GM04503 (cell line): ENCODE measurements at regions not wholly inside any gene's neighbourhood (a gene's known extent, or its start where the extent isn't known, plus 50 kb on each side); places are given as distances from the start of the nearest gene placed in this dataset.

Source experiments
- DNase-seq: peaks from one replicate; pipeline ENCODE4 v3.0.0-alpha.2; 2012; ENCODE audit warnings: low read depth

DNA sequence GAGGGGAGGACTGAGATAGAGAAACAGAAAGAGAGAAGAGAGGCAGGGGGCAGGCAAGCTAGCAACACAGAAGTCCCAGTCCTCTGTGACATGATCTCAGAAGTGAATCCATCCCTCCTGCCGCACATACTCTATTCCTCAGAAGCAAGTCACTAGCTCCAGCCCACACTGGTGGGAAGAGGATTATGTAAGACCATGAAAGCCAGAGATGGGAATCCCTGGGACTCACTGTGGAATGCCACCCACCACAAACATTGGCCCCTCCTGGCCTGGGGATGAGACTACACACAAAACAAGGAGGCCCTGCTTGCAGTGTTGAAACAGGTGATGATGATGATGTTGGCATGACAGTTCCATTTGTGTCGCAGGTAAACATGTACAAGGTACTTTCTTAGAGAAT, 419.9 kb downstream of the IRS2 start:
- DNase-seq: no peak

DNA sequence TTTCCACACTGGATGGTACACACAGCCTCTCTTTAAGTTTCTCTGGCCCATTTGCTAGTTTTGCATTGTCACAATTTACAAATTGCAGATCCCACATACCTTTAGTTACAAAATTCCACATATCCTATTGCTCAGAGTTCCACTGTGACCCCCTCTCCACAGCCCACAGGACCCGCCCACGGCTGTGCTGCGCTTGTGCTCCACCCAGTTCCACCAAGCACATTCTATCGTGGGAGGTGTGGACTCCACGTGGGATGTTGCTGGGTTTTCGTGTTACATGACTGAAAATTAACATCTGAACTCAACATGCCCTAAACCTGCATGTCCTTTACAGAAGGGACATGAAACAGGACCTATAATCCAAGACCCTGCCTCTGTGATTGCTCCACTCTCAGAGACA, 423.0 kb downstream of the IRS2 start:
- DNase-seq: no peak

- DNase-seq: no peak
These were observed 423.8 kb downstream of the IRS2 start for GRCh38 chr13:109362616-109363015.

GRCh38 chr13:109361562-109362289, 424.7 kb downstream of the IRS2 start:
- DNase-seq: no peak

DNA sequence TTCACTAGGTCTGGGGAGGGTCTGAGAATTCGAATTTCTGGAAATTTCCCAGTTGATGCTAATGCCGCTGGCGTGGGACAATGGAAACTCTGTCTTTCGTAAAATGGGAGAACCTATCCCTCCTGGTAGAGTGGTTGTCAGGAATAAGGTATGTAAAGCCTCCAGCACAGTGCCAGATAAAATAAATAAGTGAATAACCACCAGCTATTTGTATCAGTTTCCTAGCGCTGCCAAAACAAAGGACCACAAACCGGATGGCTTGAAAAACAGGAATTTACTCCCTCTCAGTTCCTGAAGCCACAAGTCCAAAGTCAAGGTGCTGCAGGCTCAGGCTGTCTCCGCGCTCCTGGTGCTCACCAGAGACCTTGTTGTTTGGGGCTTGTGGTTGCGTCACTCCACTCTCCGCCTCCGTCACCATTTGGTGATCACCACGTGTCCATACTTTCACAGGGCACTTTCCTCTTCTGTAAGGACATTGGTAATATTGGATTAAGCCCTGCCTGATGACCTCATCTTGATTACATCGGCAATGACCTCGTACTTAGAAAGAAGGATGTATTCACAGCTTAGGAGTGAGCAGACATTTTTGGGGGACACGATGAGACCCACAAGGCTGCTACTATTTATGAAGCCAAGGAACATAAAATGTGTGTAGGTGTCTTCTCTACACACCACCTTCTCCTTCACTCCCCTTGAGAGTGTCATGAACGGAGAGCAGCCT, 428.5 kb downstream of the IRS2 start:
- no peak for DNase-seq

- no peak for DNase-seq
These were observed 430.4 kb downstream of the IRS2 start for GRCh38 chr13:109355875-109356434.

DNA sequence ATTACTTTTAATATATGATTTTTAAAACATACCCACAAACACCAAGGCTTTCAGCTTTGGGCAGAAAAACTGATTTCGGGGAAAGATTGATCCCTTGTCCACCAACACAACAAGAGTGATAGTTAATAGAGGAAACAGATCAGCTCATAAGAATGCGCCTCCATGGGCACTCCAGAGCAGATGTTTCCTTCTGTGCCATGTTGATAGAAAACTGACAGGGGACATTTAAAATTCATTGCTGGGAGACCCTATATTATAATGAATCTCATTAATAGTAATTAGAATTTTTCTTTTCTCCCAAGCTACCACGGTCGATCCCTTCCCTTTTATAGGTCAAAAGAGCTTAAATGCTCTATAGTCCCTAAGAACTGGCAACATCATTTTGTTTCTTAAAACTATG, 431.2 kb downstream of the IRS2 start:
- DNase-seq: no peak

DNA sequence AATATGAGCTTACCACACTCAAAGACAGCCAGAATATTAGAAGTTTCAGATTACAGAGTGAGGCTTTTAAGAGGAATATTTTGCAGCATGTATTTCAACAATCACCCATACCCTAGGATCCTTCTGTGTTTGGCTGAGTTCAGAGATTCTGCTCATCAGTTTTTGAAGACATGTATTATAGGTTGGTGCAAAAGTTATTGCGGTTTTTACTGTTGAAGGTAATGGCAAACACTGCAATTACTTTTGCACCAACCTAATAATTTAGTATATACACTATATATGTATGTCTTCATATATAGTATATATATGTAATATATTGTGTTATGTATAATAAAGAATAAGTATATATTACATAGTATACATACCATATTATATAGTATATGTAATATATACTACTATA, 435.1 kb downstream of the IRS2 start:
- DNase-seq: no peak

- peak; percentile 12 for DNase-seq
These were observed 437.7 kb downstream of the IRS2 start for GRCh38 chr13:109348519-109349258.

DNA sequence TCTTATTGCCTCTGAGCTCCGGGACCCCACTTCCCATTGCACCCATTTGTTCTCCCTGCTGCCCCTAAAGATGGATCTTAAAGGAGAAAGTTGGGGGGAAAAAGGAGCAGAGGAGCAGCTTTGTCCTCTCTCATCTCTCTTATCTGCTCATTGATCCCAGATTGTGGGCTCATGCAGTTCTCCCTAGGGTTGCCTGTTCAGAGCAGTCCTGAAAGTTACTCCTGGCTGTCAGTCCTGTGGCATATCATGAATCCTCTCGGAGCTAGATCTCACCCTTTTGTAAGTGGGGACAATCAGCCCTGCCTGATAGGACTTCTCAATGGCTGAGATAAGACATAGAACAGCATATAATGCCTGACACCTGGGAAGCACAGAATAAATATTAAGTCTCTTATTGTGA, 440.3 kb downstream of the IRS2 start:
- no peak for DNase-seq

- peak; percentile 31 for DNase-seq
These were observed 440.9 kb downstream of the IRS2 start for GRCh38 chr13:109345433-109345941.

GRCh38 chr13:109344552-109345157, 441.7 kb downstream of the IRS2 start:
- peak; percentile 16 for DNase-seq

- DNase-seq: peak; percentile 73
These were observed 449.7 kb downstream of the IRS2 start for GRCh38 chr13:109336730-109337129.

DNA sequence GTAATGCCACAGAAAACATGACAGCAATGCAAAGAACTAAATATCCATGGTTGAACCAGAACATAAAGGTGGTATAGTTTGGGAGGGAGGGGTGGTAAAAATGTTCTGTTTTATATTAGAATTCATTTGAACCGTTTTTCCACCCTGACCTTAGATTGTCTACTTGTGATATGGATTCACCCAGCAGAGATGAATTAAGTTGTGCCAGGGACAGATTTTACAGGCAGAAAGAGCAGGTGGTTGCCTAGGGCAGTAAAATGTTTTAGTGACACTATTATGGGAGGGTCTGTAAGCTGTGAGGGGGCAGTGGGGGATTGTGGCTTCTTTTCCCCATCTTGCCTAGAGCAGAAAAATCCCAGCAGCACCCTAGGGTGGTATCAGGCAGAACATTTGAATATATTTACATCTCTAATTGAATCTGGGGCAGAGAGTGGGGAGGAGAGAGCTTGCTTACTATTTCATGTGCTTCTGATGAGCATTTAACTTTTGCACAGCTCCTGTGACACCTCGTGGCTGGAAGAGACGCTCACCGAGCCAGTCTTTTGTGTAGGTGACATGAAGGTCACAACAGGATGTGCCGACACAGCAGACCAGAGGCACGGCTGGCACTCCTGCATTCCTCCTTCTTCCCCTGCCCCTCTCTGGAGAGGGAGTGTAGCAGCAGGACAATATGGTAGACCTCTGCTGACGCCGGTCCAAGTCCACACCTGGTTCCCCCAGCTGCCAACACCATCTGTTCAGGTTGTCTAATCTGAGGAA, 452.3 kb downstream of the IRS2 start:
- no peak for DNase-seq

DNA sequence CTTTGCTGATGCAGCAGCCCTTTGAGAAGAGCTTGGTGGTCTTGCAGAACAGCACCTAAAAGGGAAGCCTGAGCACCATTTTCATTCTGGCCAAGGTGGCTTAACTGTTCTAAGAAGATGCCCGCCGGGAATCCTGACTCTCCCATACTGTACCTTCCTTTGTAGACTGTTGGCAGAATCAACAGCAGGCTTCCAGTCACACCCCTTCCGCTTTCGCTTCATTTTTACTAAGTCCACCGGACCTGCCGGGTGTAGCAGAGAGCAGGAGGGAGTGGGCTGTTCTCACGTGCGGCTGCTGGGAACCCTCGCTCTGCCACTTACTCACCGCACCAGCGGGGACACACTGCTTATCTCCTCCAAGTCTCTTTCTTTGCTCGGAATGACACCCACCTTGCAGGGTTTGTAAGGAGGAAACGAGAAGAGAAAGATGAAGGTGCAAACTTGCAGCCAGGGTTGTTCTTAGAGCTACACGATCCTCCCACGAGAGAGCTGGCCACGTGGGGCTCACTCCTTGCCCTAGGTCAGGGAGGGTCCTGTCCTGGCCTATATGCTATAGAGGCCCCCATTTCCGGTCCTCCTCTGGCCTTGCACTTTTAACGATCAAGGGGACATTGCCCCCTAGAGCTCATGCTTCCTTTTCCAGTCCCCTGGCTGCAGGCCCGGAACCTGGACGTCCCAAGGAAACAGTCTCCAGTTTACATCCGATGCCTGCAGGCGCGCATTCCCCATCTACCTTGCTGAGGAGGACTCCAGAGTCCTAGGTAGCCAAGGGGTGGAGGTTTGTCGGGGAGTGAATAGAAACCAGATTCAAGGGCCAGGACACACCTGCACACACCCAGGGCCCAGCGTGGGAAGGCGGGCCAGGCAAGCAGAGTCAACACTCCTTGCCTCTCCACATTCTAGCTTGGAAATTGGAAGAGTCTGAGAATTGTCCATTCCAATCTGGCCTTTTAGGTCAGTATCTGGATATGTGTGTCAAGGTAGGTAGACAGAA, 453.6 kb downstream of the IRS2 start:
- no peak for DNase-seq

DNA sequence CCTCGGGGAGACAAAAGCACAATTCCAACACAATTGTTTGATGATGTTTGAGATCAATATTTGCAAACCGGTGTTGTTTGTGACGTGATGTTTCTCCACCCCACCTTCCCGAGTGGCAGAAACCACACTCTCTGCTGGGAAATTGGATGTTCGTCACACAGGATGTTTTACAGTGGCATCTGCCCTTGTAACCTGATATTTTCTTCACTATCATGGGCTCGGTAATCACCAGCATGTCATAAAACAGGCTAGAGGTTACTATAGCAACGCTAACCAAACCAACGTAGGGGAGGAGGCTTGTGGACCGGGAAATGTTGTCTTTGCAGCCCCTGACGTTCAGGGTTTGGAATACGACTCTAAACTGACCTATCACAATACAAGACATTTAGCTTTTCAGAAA, 454.5 kb downstream of the IRS2 start:
- peak; percentile 22 for DNase-seq

- DNase-seq: no peak
These were observed 455.4 kb downstream of the IRS2 start for GRCh38 chr13:109331011-109331433.

- DNase-seq: no peak
These were observed 456.3 kb downstream of the IRS2 start for GRCh38 chr13:109330123-109330522.

GRCh38 chr13:109329175-109329574, 457.2 kb downstream of the IRS2 start:
- no peak for DNase-seq

- DNase-seq: no peak
These were observed 459.8 kb downstream of the IRS2 start for GRCh38 chr13:109326601-109327000.
